ENCODE measurements at regions not wholly inside any gene's neighbourhood (a gene's known extent, or its start where the extent isn't known, plus 50 kb on each side); places are given as distances from the start of the nearest gene placed in this dataset.

DNA sequence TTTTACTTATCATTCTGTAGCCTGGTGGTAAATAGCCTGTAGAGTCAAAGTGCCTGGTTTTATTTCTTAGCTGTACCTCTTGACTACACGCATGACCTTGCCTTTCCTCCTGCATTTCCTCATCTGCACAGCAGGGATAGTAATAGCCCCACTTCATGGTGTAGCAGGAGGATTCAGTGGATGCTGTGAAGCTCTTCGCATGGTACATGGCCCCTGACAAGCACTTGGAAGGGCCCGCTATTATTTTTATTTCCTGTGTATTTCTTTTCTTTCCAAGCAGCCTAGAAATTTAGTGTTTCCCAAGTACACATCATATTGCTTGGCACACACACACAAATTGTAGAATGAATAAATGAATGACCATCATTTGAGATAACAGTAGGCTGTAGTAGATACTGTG, 547.2 kb downstream of the CDH26 start:
- no peak for DNase-seq (ENCODE audit: low spot score in 2 of 2)
- Mint-ChIP-seq H3K9me3 (peaks cover 0 to 9% of the 10 kb centered on the region in 2 donors), H3K27ac (no peak overlapping the region), H3K36me3 (no peaks in the 10 kb centered on the region)
- ATAC-seq, result no peak

DNA sequence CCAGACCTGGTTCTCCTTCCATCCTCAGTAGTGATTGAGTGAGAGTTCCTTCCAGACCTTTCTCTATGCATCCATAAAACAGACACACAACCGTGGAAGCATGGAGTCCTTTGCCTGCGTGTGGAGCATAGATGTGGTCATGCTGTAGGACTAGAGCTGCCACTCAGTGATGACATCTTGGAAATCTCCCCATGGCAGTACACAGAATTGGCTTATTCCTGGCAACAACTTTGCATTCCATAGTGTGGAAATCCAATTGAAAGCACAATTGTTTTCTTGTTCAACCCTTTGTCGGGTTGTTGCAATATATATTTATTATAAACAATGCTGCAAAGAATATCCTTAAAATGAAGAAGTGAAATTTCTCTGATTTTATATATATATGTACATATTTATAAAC, 547.8 kb downstream of the CDH26 start:
- ATAC-seq (no peak), DNase-seq (ENCODE audit: low spot score in 2 of 2) (no peak)
- Mint-ChIP-seq H3K36me3 (no peaks in the 10 kb centered on the region), H3K9me3 (peaks cover 0 to 4% of the 10 kb centered on the region in 2 donors), H3K27ac (no peak overlapping the region)

DNA sequence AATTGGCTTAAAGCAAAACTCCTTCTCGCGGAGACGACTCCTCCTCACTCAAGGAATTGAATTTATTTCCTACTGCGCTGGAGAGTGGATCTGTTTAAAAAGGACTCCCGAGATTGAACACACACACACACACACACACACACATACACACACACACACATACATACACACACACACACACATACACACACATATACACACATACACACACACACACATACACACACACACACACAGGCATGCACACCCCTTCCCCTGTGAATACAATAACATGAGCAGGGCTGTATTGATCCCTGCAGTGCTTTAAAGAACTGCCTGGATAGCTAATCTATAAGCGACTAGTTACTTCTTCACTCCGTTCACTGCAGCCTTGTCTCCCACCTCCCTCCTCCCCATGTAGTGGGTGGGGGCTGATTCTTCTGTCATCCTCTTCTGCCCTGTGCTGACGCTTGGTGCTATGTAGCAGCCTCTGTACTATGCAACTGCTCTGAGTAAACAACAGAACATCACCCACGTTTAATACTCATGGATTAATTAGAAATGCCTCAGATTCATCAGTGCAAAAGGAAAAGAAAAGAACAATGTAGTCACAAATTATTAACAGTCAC, 549.0 kb downstream of the CDH26 start:
- Mint-ChIP-seq H3K9me3 (peaks cover 0 to 3% of the 10 kb centered on the region in 2 donors), H3K27ac (no peak overlapping the region), H3K36me3 (no peaks in the 10 kb centered on the region)
- no peak for ATAC-seq
- DNase-seq (ENCODE audit: low spot score in 2 of 2), result no peak

DNA sequence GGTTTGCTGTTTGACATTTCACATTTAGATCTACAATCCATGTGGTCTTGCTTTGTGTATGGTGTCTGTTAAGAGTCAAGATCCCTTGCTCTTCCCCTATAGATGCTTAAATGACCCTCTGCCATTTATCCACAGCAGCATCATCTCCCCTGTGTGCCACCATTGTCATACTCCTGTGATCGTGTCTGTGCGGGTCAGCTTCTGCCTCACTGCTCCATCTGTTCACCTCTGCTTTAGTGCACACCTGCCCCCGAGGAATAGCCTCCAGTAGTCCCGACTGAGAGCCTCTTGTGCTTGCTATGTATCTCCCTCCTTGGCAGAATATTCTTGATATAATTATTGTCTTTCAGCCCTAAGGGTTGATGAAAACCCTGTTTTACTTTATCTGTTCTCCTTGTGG, 551.2 kb downstream of the CDH26 start:
- Mint-ChIP-seq H3K36me3 (no peaks in the 10 kb centered on the region), H3K9me3 (peaks cover 5 to 6% of the 10 kb centered on the region in 2 donors), H3K27ac (no peak overlapping the region)
- ATAC-seq (no peak), DNase-seq (ENCODE audit: low spot score in 2 of 2) (no peak)

DNA sequence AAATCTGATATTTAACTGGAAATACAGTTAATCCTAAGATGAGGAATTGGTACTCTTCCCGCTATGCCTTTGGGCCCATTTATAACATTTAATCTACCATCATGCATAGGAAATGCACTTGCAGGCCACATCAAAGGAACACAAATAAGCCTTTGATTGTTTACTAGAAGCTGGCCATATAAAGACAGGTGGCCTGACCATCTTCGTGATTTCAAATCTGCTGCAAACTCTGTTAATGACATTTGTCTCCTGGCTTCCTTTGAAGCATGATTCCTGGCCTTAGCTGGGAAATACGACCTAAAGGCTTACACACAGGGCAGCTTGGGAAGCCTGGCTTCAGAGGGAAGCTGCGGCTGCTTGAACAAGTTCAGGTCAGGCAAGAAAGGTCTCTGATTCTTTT, 552.1 kb downstream of the CDH26 start:
- no peaks in the 10 kb centered on the region for H3K36me3 Mint-ChIP-seq
- H3K27ac Mint-ChIP-seq, result no peak overlapping the region
- peaks cover 5 to 6% of the 10 kb centered on the region in 2 donors for H3K9me3 Mint-ChIP-seq
- no peak for ATAC-seq
- no peak for DNase-seq (ENCODE audit: low spot score in 2 of 2)

DNA sequence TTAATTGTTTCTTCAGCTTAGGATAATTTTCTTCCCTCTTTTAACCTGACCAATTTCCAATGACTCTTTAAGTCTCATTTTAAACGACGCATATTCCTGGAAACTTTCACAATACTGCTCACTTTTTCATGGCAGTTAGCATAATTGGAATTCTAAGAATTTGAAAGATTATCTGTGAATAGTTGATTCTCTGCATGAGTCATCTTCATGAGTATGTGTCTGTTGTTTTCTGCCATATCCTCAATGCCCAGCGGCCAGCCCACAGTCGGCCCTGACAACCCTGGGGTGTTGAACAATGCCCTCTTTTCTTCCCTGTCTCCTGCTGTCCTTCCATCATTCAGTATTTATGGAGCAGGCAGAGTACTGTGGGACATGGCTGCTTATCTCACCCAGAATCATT, 554.2 kb downstream of the CDH26 start:
- Mint-ChIP-seq H3K9me3 (peaks cover 3 to 5% of the 10 kb centered on the region in 2 donors), H3K36me3 (no peaks in the 10 kb centered on the region), H3K27ac (no peak overlapping the region)
- DNase-seq (ENCODE audit: low spot score in 2 of 2) (no peak), ATAC-seq (no peak)

DNA sequence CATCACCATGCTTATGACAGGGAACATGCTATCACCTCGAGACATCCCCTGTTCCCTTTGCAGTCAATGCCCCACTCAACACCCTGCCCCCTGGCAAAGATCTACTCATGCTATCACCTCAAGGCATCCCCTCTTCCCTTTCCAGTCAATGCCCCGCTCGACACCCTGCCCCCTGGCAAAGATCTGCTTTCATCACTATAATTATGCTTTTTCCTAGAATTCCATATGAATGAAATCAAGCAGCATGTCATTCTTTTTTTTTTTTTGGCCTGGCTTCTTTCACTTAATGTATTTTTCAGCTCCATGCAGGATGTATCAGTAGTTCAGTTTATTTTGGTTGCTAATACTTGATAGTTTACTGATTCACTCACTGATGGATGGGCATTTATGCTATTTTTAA, 554.9 kb downstream of the CDH26 start:
- Mint-ChIP-seq H3K36me3 (no peaks in the 10 kb centered on the region), H3K27ac (no peak overlapping the region), H3K9me3 (peaks cover 3 to 5% of the 10 kb centered on the region in 2 donors)
- DNase-seq (ENCODE audit: low spot score in 2 of 2), result no peak
- ATAC-seq, result no peak

DNA sequence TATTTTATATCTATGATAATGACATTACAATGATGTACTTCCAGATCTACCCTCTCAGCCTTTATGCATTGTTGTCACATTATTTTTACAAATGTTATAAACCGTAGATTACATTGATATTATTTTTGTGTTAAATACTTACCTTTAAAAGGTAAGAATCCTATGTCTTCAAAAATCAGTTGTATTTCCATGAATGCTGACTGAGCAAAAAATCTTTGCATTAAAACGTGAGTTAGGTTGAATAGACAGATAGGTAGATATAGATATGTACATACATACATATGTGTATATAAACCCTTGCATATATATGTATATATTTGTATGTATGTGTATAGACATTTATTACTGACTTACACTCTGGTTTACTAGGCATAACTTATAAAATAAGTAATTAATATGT, 558.2 kb downstream of the CDH26 start:
- DNase-seq (ENCODE audit: low spot score in 2 of 2), result no peak
- Mint-ChIP-seq H3K36me3 (no peaks in the 10 kb centered on the region), H3K27ac (no peak overlapping the region), H3K9me3 (peaks cover 5 to 11% of the 10 kb centered on the region in 2 donors)
- ATAC-seq, result no peak

DNA sequence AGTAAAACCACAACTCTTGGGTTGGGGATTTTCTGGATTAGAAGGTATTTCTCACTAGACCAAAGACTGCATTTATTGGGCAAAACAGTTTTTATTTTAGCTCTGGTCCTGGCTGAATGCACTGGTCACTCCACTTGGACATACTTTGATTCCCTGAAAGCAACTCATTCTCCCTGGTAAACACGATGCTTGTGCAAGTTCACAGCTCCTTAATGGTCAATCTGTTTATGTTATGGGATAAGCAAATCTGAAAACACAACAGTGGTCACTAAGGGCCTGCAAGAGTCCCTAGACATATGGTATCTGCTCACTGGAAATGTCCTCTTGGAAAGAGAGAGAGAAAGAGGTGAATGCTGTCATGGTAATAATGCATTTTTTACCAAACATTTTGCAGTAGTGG, 559.8 kb downstream of the CDH26 start:
- ATAC-seq (no peak), DNase-seq (ENCODE audit: low spot score in 2 of 2) (no peak)
- peaks cover 3 to 10% of the 10 kb centered on the region in 2 donors for H3K9me3 Mint-ChIP-seq
- H3K27ac Mint-ChIP-seq, result no peak overlapping the region
- no peaks in the 10 kb centered on the region for H3K36me3 Mint-ChIP-seq

DNA sequence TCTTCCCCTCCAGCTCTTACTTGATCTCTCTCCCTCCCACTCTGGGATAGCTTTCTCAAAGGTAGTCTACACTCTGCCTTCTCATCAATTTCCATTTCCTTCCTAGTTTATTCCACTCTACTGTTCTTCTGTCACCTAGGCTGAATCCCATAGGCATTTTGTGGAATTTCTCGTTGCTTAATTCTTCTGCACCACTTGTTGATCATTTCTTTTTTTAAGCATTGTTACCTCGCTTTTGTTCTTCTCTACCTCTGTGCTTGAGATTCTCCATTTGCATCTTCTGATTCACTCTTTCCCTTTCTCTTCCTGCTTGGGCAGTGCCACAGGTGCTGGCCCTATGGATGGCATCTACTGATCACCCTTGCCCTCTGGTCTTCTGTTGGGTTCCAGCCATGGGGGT, 567.2 kb downstream of the CDH26 start:
- no peak overlapping the region for H3K27ac Mint-ChIP-seq
- H3K9me3 Mint-ChIP-seq, result peaks cover 10% of the 10 kb centered on the region in 2 donors
- DNase-seq (ENCODE audit: low spot score in 2 of 2) (no peak), ATAC-seq (no peak)
- peaks cover 0 to 5% of the 10 kb centered on the region in 2 donors for H3K36me3 Mint-ChIP-seq

DNA sequence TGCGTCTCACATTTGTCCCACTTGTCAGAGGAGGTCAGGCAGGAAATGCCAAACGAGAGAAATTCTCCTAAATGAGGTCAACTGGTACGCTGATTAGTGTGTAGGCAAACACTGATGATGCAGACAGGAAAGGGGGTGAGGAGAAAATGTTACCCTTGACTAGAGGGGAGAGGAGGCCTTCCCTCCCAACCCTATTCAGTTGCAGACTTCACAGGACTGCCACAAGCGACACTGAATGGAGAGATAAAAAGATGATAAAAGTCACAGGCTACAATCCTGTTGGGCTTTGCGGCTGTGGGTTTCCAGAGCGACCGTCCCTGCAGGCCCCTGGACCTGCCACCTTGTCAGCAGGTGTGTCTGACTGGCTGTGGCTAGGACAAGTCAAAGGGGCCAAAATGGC, 569.4 kb downstream of the CDH26 start:
- DNase-seq (ENCODE audit: low spot score in 2 of 2) (no peak), ATAC-seq (no peak)
- Mint-ChIP-seq H3K36me3 (peaks cover 0 to 5% of the 10 kb centered on the region in 2 donors), H3K9me3 (peaks cover 10% of the 10 kb centered on the region in 2 donors), H3K27ac (no peak overlapping the region)

DNA sequence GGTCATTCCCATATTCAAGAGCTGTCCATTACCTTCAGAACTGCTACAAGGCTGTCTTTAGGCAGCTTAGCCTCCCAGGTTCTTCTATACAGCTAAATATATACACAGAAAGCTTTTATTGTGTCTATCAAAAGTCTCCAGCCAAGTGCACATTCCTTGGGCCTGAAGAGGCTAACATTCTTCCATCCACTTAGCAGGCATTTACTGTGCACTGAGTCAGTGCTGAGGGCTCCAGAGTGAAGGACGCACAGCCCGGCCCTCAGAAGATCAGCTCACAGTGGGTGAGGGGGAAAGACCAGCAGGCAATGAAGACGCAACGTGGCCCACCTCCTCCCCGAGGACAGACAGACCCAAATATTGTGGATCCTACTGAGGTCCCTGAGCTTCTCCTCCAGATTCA, 569.9 kb downstream of the CDH26 start:
- Mint-ChIP-seq H3K36me3 (peaks cover 0 to 5% of the 10 kb centered on the region in 2 donors), H3K9me3 (peaks cover 10 to 14% of the 10 kb centered on the region in 2 donors), H3K27ac (no peak overlapping the region)
- DNase-seq (ENCODE audit: low spot score in 2 of 2) (no peak), ATAC-seq (no peak)

DNA sequence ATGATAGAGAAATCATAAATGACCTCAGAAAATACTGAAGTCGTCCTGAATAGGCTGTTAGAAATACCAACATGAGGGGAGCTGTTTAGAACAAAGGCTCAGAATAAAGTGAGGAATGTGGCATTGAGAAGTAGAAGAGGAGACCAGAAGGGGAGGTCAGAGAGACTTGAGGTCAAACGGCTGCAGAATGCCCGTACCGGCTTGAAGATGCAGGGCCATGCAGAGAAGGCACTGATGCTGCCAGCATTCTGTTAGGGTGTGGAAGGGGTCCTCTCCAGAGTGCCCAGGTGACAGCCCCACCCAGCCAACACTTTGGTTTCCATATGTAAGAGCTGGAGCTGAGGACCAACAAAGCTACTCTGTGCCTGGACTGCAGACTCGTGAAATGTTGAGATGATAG, 570.9 kb downstream of the CDH26 start:
- ATAC-seq (no peak), DNase-seq (ENCODE audit: low spot score in 2 of 2) (no peak)
- Mint-ChIP-seq H3K36me3 (peaks cover 0 to 10% of the 10 kb centered on the region in 2 donors), H3K9me3 (peaks cover 10 to 14% of the 10 kb centered on the region in 2 donors), H3K27ac (no peak overlapping the region)

DNA sequence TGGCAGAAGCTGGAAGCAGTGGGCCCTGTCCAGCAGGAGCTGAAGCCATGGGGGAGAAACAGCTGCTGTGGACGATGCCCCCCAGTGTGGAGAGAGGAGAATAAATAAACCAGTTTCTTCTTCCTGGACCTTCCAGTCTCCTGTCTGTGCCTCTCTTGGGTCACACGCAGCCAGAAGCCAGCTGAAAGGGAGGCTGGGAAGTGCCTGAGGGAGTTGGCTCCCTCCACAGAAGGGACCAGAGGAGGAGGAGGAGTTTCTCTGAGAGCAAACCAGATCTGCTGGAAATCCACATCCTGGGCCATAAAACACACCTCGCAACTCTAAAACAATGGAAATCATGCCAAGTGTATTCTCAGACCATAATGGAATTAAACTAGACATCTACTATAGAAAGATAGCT, 577.0 kb downstream of the CDH26 start:
- Mint-ChIP-seq H3K36me3 (peaks cover 0 to 10% of the 10 kb centered on the region in 2 donors), H3K9me3 (peaks cover 0 to 4% of the 10 kb centered on the region in 2 donors), H3K27ac (no peak overlapping the region)
- DNase-seq (ENCODE audit: low spot score in 2 of 2), result no peak
- no peak for ATAC-seq

DNA sequence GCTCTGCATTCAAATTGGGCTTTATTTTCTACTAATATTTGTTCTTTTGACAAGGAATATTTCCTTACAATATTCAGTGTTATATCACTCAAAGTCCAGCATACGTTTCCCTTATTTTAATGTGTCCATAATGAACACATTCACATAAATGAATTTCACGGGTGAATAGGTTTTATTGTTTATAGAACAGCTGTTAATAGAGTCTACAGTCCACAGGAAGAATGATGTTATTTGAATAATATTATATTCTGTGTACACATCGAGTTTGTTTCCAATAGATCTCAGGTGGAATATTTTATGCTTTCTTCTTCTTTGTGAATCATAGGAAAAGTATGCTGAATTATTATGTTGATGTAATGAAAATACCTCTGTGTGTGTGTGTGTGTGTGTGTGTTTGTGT, 582.4 kb downstream of the CDH26 start:
- Mint-ChIP-seq H3K9me3 (no peaks in the 10 kb centered on the region), H3K27ac (no peak overlapping the region), H3K36me3 (no peaks in the 10 kb centered on the region)
- ATAC-seq (no peak), DNase-seq (ENCODE audit: low spot score in 2 of 2) (no peak)

DNA sequence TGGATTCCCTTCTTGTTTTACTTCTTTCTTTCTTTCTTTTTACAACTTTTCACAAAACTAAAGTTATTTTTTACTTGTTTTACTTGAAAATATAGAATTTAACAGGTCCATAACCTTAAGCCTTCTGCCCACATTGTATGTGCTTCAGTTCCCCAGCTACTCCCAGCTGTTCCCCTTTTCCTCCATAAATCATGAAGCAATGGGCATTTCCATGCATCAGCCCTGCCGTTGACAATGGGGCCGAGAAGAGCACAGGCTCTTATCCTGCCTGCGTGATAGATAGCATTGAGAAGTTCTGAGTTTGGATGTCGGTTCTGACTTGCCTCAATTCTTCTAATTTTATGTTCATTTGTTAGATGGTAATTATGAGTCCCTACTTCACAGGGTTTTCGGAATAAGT, 583.8 kb downstream of the CDH26 start:
- peaks cover 3 to 5% of the 10 kb centered on the region in 2 donors for H3K9me3 Mint-ChIP-seq
- no peak for DNase-seq (ENCODE audit: low spot score in 2 of 2)
- H3K36me3 Mint-ChIP-seq, result peaks cover 0 to 3% of the 10 kb centered on the region in 2 donors
- no peak for ATAC-seq
- H3K27ac Mint-ChIP-seq, result no peak overlapping the region

DNA sequence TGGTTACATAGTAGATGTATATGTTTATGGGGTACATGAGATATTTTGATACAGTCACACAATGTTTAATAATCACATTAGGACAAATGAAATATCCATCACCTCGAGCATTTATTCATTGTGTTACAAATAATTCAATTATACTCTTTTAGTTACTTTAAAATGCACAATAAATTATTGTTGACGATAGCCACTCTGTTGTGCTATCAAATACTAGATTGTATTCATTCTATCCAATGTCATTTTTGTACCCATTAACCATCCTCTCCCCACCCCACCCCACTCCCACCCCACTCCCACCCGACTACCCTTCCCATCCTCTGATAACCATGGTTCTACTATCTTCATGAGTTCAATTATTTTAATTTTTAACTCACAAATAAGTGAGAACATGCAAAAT, 585.4 kb downstream of the CDH26 start:
- DNase-seq (ENCODE audit: low spot score in 2 of 2) (no peak), ATAC-seq (no peak)
- Mint-ChIP-seq H3K9me3 (peaks cover 5 to 9% of the 10 kb centered on the region in 2 donors), H3K36me3 (peaks cover 0 to 5% of the 10 kb centered on the region in 2 donors), H3K27ac (no peak overlapping the region)

DNA sequence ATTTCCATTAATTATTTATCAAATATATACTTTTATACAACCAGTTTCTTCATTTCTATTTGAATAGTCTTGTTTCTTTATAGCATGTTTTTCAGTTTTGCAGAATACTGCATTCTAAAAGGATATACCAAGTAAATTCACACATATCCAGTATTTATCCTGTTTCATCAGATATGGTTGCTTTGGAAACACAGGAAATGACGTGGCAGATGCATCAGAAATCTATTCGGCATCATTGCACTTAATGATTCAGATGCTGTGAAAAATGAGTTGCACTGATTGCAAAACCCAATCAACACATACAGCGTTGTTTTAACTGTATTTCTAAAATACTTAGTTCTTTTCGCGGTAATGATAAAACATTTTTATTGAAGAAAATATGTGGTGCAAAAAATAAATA, 594.9 kb downstream of the CDH26 start:
- H3K9me3 Mint-ChIP-seq, result no peaks in the 10 kb centered on the region
- peaks cover 0 to 6% of the 10 kb centered on the region in 2 donors for H3K36me3 Mint-ChIP-seq
- ATAC-seq, result no peak
- H3K27ac Mint-ChIP-seq, result no peak overlapping the region
- no peak for DNase-seq (ENCODE audit: low spot score in 2 of 2)

DNA sequence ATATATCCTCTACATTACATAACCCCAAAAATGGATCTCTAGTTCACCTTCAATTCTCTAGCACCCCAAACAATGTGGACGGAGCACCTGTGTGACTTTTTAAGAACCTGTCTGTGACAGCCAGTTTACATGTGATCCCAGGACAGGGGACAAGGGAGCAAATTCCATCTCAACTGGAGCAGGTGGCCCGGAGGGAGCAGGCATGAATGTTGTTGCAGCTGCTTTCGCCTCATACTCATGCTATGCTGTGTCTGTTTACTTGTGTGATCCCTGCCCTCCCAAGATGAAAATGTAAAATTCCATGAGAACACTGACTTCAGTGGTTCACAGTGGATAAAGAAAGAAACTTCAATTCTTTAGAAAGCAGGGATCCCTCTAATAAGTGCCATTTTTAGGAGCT, 600.3 kb downstream of the CDH26 start:
- Mint-ChIP-seq H3K9me3 (no peaks in the 10 kb centered on the region), H3K36me3 (no peaks in the 10 kb centered on the region), H3K27ac (no peak overlapping the region)
- DNase-seq (ENCODE audit: low spot score in 2 of 2) (no peak), ATAC-seq (no peak)

Measured in activated naive CD4-positive, alpha-beta T cell treated with anti-CD3 and anti-CD28 coated beads, Interleukin-2, amount 50 U/mL, for 72 hours (primary cell).